Transverse colon (tissue), 3 donors: ENCODE measurements at regions not wholly inside any gene's neighbourhood (a gene's known extent, or its start where the extent isn't known, plus 50 kb on each side); places are given as distances from the start of the nearest gene placed in this dataset.

Source experiments
- CTCF ChIP-seq, 5 experiments: fragments of 200-600 bp in 3 of 5; fragments of 450-650 bp in 2 of 5; sonication (generic) in 3 of 5; IDR thresholded peaks; 1 replicate in 2 of 5; 2 replicates in 3 of 5; pipeline ENCODE4 v1.5.1; 2016 to 2017; ENCODE audit warnings: antibody characterized with exemption in 5 of 5, inconsistent platforms in 3 of 5, mild to moderate bottlenecking in 2 of 5, moderate library complexity in 1 of 5
- EP300 ChIP-seq: sonication (generic); formaldehyde crosslinking; IDR thresholded peaks from one replicate; pipeline ENCODE4 v1.6.1; 2017; ENCODE audit warnings: antibody characterized with exemption, low read depth
- POLR2A ChIP-seq: fragments of 450-650 bp; IDR thresholded peaks from one replicate; pipeline ENCODE4 v1.6.1; 2016; ENCODE audit warnings: antibody characterized with exemption, mild to moderate bottlenecking, moderate library complexity

DNA sequence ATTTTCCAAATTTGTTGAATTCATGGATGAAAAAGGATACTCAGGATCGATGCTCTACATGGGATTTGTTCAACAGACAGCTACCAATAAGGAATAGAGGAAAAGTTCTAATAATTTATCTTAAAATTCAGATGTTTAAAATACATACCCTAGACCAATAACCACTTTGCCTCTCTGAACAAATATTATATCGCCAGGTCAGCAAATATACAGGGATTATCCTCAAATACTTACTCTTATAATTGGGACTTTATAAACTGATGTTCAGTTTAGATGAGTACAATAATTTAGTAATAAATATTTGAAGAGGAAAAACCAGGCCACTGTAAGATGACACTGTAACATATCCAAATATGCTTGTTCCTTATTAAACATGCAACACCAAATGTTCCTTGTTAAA lies 268.7 kb downstream of the DOK5 start:
- TF ChIP-seq CTCF (IDR thresholded peaks at IDR 0.05) (no peak), EP300 (no peak), POLR2A (no peak)
